Keratinocyte (primary cell): ENCODE measurements at regions not wholly inside any gene's neighbourhood (a gene's known extent, or its start where the extent isn't known, plus 50 kb on each side); places are given as distances from the start of the nearest gene placed in this dataset.

Experiments used
- EZH2 ChIP-seq: IDR thresholded peaks from one replicate; pipeline ENCODE4 v1.6.1; 2012; ENCODE audit warnings: inconsistent platforms, mild to moderate bottlenecking, low read length, moderate library complexity
- TF ChIP-seq, protein P1 (sequence below), 3 experiments: IDR thresholded peaks in 1 of 3; conservative IDR thresholded peaks in 1 of 3; optimal IDR thresholded peaks in 1 of 3; 2 replicates in 2 of 3; 3 replicates in 1 of 3; pipeline versions ENCODE3 to v1.5.1; 2011; ENCODE audit warnings: low read length in 3 of 3, mild to moderate bottlenecking in 3 of 3, moderate library complexity in 2 of 3, control low read depth in 1 of 3, inconsistent platforms in 1 of 3; ENCODE audit not compliant: insufficient read depth in 2 of 3; ENCODE audit errors: extremely low read depth in 1 of 3

DNA sequence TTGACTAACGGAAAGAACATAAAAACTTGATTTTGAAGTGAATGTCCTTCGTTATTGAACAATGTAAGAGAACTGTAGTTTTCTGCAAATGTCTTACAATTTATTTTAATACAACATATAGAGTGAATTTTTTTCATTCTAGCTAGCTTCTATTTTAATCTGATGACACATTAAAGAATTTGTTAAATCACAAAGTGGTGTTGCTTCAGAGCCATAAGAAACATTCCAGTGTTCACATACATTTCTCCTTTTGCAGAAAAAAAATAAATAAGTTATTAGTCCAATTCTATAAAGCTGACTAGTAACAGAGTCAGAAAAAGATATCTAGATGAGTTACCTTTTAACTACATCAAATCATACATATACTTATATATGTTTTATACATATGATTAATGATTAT, 914.3 kb upstream of the SLC39A10 start:
- TF ChIP-seq, protein P1, sequence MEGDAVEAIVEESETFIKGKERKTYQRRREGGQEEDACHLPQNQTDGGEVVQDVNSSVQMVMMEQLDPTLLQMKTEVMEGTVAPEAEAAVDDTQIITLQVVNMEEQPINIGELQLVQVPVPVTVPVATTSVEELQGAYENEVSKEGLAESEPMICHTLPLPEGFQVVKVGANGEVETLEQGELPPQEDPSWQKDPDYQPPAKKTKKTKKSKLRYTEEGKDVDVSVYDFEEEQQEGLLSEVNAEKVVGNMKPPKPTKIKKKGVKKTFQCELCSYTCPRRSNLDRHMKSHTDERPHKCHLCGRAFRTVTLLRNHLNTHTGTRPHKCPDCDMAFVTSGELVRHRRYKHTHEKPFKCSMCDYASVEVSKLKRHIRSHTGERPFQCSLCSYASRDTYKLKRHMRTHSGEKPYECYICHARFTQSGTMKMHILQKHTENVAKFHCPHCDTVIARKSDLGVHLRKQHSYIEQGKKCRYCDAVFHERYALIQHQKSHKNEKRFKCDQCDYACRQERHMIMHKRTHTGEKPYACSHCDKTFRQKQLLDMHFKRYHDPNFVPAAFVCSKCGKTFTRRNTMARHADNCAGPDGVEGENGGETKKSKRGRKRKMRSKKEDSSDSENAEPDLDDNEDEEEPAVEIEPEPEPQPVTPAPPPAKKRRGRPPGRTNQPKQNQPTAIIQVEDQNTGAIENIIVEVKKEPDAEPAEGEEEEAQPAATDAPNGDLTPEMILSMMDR (optimal IDR thresholded peaks at IDR 0.05 in 1 of 3, IDR thresholded peaks at IDR 0.05 in 1 of 3, conservative IDR thresholded peaks at IDR 0.05 in 1 of 3; ENCODE audit: extremely low read depth in 1 of 3, insufficient read depth in 2 of 3, low read length in 3 of 3), result no peak
- no peak for TF ChIP-seq EZH2
